AG09309 (cell line): ENCODE measurements at regions not wholly inside any gene's neighbourhood (a gene's known extent, or its start where the extent isn't known, plus 50 kb on each side); places are given as distances from the start of the nearest gene placed in this dataset.

Experiments used
- DNase-seq: peaks from one replicate; pipeline ENCODE4 v3.0.0-alpha.2; 2010; ENCODE audit warnings: low read depth
- H3K4me3 ChIP-seq: 2 replicates; pipeline ENCODE4 v1.5.1; 2011; ENCODE audit warnings: mild to moderate bottlenecking, low read depth, low read length, moderate library complexity; ENCODE audit not compliant: control insufficient read depth
- TF ChIP-seq, protein P1 (sequence below): IDR thresholded peaks from 2 replicates; pipeline ENCODE4 v1.5.1; 2011; ENCODE audit warnings: mild to moderate bottlenecking, low read depth, low read length, inconsistent platforms; ENCODE audit not compliant: insufficient read depth, control insufficient read depth; ENCODE audit errors: missing control alignments

DNA sequence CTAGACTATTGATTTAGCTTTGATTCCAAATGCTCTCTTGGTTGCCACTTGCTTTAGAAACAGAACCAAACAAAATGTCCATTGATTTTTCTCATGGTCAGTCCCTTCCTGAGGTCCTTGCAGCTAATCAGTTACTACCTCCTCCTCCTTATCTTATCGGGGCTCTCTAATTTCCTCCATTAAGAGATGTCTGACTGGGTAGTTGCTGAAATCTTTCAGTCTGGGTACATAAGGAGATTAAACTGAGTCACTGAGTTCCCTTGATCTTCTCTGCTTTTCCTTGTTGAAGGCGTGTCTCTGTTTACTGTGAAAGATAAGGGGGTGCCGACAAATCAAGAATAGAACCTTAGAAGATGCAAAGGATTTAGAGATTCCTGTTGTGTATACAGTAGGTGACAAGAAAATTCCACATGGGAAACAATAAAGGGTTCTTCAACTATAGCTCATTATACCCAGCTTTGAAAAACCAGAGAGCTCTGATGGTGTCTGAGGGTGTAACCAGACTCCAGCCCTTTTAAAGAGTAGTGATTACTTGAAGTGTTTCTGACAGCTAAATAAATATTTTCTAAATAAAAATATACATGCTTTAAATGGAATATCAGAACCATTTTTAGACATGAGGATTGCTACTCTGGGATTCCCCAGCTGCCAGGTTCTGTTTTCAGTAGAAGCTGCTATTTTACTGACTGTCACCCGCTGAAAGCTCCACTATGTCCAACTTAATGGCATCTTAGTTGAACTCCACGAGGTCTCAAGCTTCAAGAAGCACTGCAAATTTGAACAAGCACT lies 791.3 kb upstream of the SOX9 start:
- DNase-seq: no peak
- no peak overlapping the region for H3K4me3 ChIP-seq

DNA sequence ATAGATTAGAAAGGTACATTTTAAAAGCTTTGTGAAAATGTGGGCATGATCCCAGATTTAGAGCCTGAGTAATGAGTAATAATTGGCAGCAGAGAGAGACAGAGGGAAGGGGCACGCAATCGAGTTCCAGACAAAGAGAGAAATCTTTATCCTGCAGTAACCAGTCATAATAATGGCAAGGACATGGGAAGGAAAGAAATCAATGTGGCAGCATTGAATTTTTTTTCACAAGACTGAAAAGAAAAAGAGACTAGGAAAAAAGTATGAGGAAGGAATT lies 790.8 kb upstream of the SOX9 start:
- no peak for DNase-seq
- H3K4me3 ChIP-seq: no peak overlapping the region
- TF ChIP-seq, protein P1, sequence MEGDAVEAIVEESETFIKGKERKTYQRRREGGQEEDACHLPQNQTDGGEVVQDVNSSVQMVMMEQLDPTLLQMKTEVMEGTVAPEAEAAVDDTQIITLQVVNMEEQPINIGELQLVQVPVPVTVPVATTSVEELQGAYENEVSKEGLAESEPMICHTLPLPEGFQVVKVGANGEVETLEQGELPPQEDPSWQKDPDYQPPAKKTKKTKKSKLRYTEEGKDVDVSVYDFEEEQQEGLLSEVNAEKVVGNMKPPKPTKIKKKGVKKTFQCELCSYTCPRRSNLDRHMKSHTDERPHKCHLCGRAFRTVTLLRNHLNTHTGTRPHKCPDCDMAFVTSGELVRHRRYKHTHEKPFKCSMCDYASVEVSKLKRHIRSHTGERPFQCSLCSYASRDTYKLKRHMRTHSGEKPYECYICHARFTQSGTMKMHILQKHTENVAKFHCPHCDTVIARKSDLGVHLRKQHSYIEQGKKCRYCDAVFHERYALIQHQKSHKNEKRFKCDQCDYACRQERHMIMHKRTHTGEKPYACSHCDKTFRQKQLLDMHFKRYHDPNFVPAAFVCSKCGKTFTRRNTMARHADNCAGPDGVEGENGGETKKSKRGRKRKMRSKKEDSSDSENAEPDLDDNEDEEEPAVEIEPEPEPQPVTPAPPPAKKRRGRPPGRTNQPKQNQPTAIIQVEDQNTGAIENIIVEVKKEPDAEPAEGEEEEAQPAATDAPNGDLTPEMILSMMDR: no peak

More for the DNA sequence above, 791.3 kb upstream of the SOX9 start:
- TF ChIP-seq, protein P1: no peak

DNA sequence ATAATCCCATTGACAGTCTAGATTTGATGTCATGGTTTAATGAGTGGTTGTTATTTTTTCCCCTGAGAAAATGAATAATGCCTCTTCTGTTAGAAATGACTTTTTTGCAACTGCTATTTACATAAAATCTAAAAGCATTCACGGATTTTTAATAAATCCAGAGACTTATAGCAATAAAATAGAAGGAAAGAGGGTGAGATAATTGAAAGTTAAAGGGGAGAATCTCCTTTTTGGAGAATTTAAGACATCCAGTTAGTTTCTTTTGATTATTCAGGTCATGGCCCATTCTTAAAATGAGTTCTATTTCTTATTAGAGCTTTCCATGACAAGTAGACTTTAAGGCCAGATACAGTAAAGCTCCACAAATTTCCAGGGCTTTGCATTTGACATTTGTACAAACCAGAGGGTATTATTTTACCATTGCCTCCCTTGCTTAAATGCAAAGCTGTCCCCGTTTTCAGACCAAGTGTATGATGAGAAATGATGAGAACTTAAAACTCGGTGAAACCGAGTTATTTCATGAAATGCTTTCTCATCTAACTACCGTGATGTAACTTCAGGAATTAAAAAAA lies 789.0 kb upstream of the SOX9 start:
- TF ChIP-seq, protein P1: no peak
- no peak for DNase-seq
- no peak overlapping the region for H3K4me3 ChIP-seq

DNA sequence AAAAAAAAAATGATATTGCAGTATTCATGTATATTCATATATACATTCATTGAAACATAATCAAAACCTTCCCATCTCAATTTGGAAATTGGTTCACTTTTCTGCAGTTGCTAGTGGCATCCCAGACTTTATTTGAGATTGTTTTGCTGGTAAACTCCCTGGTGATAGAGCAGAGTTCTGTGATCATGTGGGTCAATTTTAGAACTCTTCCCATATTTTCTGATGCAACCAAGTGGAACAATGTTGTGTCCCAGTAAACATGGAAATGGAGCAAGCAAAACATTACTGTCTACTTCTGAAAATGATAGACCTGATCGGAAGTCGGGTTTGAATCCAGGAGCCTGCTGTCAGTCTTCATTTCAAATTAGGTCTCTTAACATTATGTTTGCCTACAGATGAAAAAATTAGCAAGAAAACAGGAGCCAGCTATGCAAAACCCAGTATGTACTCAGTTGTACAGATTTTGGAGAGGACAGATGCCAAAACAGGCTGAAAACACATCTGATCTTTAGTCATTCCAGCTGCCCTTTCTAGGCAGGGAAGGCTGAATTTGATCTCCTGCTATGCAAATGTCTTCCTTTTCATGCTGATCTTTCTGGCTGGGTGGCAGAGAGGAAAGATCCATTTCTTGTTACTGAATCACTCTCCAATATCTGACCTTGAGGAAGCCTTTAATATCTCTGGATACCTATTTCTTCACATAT lies 786.6 kb upstream of the SOX9 start:
- TF ChIP-seq, protein P1: no peak
- DNase-seq: no peak
- H3K4me3 ChIP-seq: no peak overlapping the region

DNA sequence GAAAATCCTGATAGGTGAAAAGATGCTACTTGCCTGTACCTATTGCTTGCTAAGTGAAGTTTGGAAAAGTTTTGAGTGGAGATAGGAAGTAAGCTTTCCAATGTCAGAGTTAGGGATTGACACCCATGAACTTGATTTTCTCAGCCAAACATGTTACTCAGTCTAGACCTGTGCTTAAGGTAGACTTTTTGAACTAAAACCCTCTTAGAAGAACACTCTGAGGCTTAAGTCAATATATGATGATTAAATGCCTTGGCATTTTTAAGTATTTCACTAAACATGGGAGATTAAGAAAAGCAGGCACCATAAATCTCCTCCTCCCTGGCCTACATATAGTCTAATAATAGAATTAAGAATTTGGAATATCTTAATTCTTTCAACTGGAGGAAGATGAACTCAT lies 785.6 kb upstream of the SOX9 start:
- no peak overlapping the region for H3K4me3 ChIP-seq
- no peak for DNase-seq
- TF ChIP-seq, protein P1: no peak

DNA sequence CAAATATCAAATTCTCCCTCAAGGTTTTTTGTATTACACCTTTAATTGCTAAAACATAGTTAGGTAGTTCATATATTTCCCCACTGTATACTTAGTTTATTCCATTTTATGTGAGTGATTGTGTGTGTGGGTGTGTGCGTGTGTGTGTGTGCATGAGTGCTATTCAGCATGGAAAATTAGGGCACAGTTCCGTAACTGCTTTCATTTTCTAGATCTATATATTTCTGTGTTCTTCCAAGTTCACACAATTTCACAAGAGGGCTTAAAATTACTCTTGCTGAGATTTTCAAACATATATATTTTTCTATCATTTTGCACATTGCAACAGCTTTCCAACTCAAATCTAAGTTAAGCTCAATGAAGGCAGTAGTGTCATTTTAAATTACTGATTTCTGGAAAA lies 782.9 kb upstream of the SOX9 start:
- H3K4me3 ChIP-seq: no peak overlapping the region
- TF ChIP-seq, protein P1: no peak
- DNase-seq: no peak
